ENCODE measurements at regions not wholly inside any gene's neighbourhood (a gene's known extent, or its start where the extent isn't known, plus 50 kb on each side); places are given as distances from the start of the nearest gene placed in this dataset.

- H3K4me2 ChIP-seq = no peak overlapping the region
- no peaks in the 10 kb centered on the region for H3K79me2 ChIP-seq (ENCODE audit: low read depth)
- H2AFZ ChIP-seq = no peak overlapping the region
- no peak overlapping the region for H3K27ac ChIP-seq
- H3F3A ChIP-seq (ENCODE audit: insufficient read depth, low read depth) = peaks cover 25% of the 10 kb centered on the region
- POLR2A ChIA-PET (ENCODE audit: unreplicated experiment) = interaction anchor here (0.6 kb wide), 1 partner anchor 767 kb away, joined by 5 read pairs; no protein-coding TSS in a partner anchor
- no peak for DNase-seq
- CTCF ChIA-PET = no interaction called here
- H4K20me1 ChIP-seq (ENCODE audit: insufficient read depth) = no peaks in the 10 kb centered on the region
- no peaks in the 10 kb centered on the region for H3K36me3 ChIP-seq (ENCODE audit: low read depth)
- no peaks in the 10 kb centered on the region for H3K27me3 ChIP-seq (ENCODE audit: insufficient read depth, low read depth)
- no peak overlapping the region for H3K4me3 ChIP-seq
- H3K9me3 ChIP-seq (ENCODE audit: insufficient read depth, low read depth) = no peaks in the 10 kb centered on the region
- H3K9me2 ChIP-seq (ENCODE audit: insufficient read depth) = no peaks in the 10 kb centered on the region
- H3K4me1 ChIP-seq (replicated peaks; ENCODE audit: insufficient read depth) = peaks cover 34% of the 10 kb centered on the region
- intact Hi-C loops (cut with micrococcal nuclease; ENCODE audit: unreplicated experiment) = no loop called here
- BruUV-seq (replicated peaks) = no TSS peak
- TF ChIP-seq EZH2 (IDR thresholded peaks at IDR 0.05; ENCODE audit: low read depth) = no peak
- TF ChIP-seq, protein P1, sequence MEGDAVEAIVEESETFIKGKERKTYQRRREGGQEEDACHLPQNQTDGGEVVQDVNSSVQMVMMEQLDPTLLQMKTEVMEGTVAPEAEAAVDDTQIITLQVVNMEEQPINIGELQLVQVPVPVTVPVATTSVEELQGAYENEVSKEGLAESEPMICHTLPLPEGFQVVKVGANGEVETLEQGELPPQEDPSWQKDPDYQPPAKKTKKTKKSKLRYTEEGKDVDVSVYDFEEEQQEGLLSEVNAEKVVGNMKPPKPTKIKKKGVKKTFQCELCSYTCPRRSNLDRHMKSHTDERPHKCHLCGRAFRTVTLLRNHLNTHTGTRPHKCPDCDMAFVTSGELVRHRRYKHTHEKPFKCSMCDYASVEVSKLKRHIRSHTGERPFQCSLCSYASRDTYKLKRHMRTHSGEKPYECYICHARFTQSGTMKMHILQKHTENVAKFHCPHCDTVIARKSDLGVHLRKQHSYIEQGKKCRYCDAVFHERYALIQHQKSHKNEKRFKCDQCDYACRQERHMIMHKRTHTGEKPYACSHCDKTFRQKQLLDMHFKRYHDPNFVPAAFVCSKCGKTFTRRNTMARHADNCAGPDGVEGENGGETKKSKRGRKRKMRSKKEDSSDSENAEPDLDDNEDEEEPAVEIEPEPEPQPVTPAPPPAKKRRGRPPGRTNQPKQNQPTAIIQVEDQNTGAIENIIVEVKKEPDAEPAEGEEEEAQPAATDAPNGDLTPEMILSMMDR (conservative IDR thresholded peaks at IDR 0.05) = no peak
Observed at GRCh38 chr3:14330508-14330907, 71.9 kb upstream of the SLC6A6 start.

GRCh38 chr3:14331251-14331650 lies 71.2 kb upstream of the SLC6A6 start:
- no peaks in the 10 kb centered on the region for H4K20me1 ChIP-seq (ENCODE audit: insufficient read depth)
- no peaks in the 10 kb centered on the region for H3K36me3 ChIP-seq (ENCODE audit: low read depth)
- POLR2A ChIA-PET (ENCODE audit: unreplicated experiment) = interaction anchor here (0.6 kb wide), 2 partner anchors 28 to 768 kb away, joined by 4 to 5 read pairs; no protein-coding TSS in a partner anchor
- intact Hi-C loops (cut with micrococcal nuclease; ENCODE audit: unreplicated experiment) = no loop called here
- no peaks in the 10 kb centered on the region for H3K9me3 ChIP-seq (ENCODE audit: insufficient read depth, low read depth)
- H3F3A ChIP-seq (ENCODE audit: insufficient read depth, low read depth) = peaks cover 32% of the 10 kb centered on the region
- CTCF ChIA-PET = no interaction called here
- no peaks in the 10 kb centered on the region for H3K9me2 ChIP-seq (ENCODE audit: insufficient read depth)
- no peaks in the 10 kb centered on the region for H3K27me3 ChIP-seq (ENCODE audit: insufficient read depth, low read depth)
- H3K4me3 ChIP-seq = no peak overlapping the region
- H2AFZ ChIP-seq = no peak overlapping the region
- BruUV-seq (replicated peaks) = no TSS peak
- TF ChIP-seq, protein P1 (conservative IDR thresholded peaks at IDR 0.05) = no peak
- no peak for TF ChIP-seq EZH2 (IDR thresholded peaks at IDR 0.05; ENCODE audit: low read depth)
- no peaks in the 10 kb centered on the region for H3K79me2 ChIP-seq (ENCODE audit: low read depth)
- no peak overlapping the region for H3K27ac ChIP-seq
- H3K4me1 ChIP-seq (replicated peaks; ENCODE audit: insufficient read depth) = peaks cover 34% of the 10 kb centered on the region
- no peak for DNase-seq
- H3K4me2 ChIP-seq = no peak overlapping the region

DNA sequence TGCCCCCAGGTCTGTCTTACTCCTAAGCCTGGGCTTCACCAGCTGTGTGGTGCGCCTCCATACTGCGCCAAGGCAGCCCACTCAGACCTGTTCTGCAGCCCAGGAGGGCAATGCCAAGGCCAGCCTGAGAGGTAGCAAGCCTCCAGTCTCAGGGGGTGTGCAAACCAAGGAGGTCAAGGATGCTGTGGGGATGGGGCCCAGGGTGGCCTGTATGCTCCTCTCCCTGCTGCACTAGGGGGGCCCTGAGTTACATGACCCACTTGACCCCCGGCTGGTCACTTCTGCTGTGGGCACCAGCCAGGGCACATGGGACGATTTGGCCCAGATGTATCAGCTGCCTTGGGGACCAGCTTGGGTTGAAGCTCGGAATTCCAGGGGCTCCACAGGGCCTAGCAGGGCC lies 70.0 kb upstream of the SLC6A6 start:
- ChIA-PET CTCF (no interaction called here), POLR2A (ENCODE audit: unreplicated experiment) (no interaction called here)
- DNase-seq = no peak
- H3K36me3 ChIP-seq (ENCODE audit: low read depth) = no peaks in the 10 kb centered on the region
- H3K9me2 ChIP-seq (ENCODE audit: insufficient read depth) = no peaks in the 10 kb centered on the region
- intact Hi-C loops (cut with micrococcal nuclease; ENCODE audit: unreplicated experiment) = no loop called here
- H3F3A ChIP-seq (ENCODE audit: insufficient read depth, low read depth) = peaks cover 40% of the 10 kb centered on the region
- no peaks in the 10 kb centered on the region for H3K79me2 ChIP-seq (ENCODE audit: low read depth)
- TF ChIP-seq EZH2 (IDR thresholded peaks at IDR 0.05; ENCODE audit: low read depth) = no peak
- TF ChIP-seq, protein P1 (conservative IDR thresholded peaks at IDR 0.05) = no peak
- H3K4me1 ChIP-seq (replicated peaks; ENCODE audit: insufficient read depth) = peaks cover 42% of the 10 kb centered on the region
- no peak overlapping the region for H2AFZ ChIP-seq
- H3K4me3 ChIP-seq = no peak overlapping the region
- no peaks in the 10 kb centered on the region for H3K9me3 ChIP-seq (ENCODE audit: insufficient read depth, low read depth)
- H4K20me1 ChIP-seq (ENCODE audit: insufficient read depth) = no peaks in the 10 kb centered on the region
- no TSS peak for BruUV-seq (replicated peaks)
- no peaks in the 10 kb centered on the region for H3K27me3 ChIP-seq (ENCODE audit: insufficient read depth, low read depth)
- H3K27ac ChIP-seq = no peak overlapping the region
- no peak overlapping the region for H3K4me2 ChIP-seq
